Suprapubic skin (tissue), 4 donors: ENCODE measurements at regions not wholly inside any gene's neighbourhood (a gene's known extent, or its start where the extent isn't known, plus 50 kb on each side); places are given as distances from the start of the nearest gene placed in this dataset.

ENCODE experiments used
- DNase-seq, 2 donors: peaks; one replicate each; pipeline ENCODE4 v3.0.0-alpha.2; 2019; ENCODE audit warnings: low spot score in 2 of 2
- H3K27ac ChIP-seq: fragments of 200-600 bp; sonication (generic); one replicate; pipeline ENCODE4 v1.5.1; 2019
- H3K27me3 ChIP-seq: fragments of 200-600 bp; sonication (generic); one replicate; pipeline ENCODE4 v1.5.1; 2019
- H3K36me3 ChIP-seq: fragments of 200-600 bp; sonication (generic); one replicate; pipeline ENCODE4 v1.5.1; 2019
- H3K4me1 ChIP-seq: fragments of 200-600 bp; sonication (generic); one replicate; pipeline ENCODE4 v1.5.1; 2019
- H3K4me3 ChIP-seq: fragments of 200-600 bp; sonication (generic); one replicate; pipeline ENCODE4 v1.5.1; 2019; ENCODE audit warnings: mild to moderate bottlenecking
- H3K9me3 ChIP-seq: fragments of 200-600 bp; sonication (generic); one replicate; pipeline ENCODE4 v1.5.1; 2019
- EP300 ChIP-seq: sonication (generic); formaldehyde crosslinking; IDR thresholded peaks from one replicate; pipeline ENCODE4 v1.6.1; 2017; ENCODE audit warnings: antibody characterized with exemption
- POLR2A ChIP-seq, 2 donors: fragments of 450-650 bp; IDR thresholded peaks; one replicate each; pipeline ENCODE4 v1.6.1; 2017; ENCODE audit warnings: antibody characterized with exemption in 2 of 2, mild to moderate bottlenecking in 2 of 2, moderate library complexity in 2 of 2
- POLR2AphosphoS5 ChIP-seq, 3 donors: sonication (generic); formaldehyde crosslinking; IDR thresholded peaks; one replicate each; pipeline ENCODE4 v1.6.1; 2017; ENCODE audit warnings: antibody characterized with exemption in 3 of 3
- WGBS: methylation state at CpG from one replicate; pipeline ENCODE4 v1.1.5; 2018; 5-methylcytosine and 5-hydroxymethylcytosine counted together
- TF ChIP-seq, protein P1 (sequence below), 2 donors: fragments of 200-600 bp in 1 of 2; fragments of 450-650 bp in 1 of 2; sonication (generic) in 1 of 2; IDR thresholded peaks; one replicate each; pipeline ENCODE4 v1.5.1; 2016 to 2019; ENCODE audit warnings: antibody characterized with exemption in 2 of 2, mild to moderate bottlenecking in 1 of 2, moderate library complexity in 1 of 2

DNA sequence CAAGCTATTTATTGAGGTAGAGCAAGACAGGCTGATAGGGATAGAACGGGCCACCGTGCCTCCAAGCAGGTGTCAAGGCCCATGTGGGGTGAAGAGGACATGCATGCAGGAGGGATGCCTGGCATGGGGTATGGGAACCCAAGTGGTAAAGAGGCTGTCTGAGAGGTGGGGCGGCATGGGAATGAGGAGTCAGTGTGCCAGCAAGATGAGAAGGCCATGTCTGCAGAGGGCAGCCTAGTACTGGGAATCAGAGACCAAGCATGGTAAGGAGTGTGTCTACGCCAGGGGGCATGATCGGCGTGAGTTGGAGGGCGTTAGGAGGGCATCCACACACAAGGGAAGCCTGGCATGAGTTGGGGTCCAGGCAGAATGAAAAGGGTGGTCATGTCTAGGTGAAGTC lies 303.7 kb upstream of the PLD5 start:
- Histone ChIP-seq H3K4me3 (no peak overlapping the region), H3K4me1 (no peaks in the 10 kb centered on the region), H3K27ac (no peak overlapping the region), H3K9me3 (no peaks in the 10 kb centered on the region), H3K27me3 (no peaks in the 10 kb centered on the region), H3K36me3 (no peaks in the 10 kb centered on the region)
- 84% methylated on average over 7 of the region's 7 CpGs for WGBS
- TF ChIP-seq, protein P1, sequence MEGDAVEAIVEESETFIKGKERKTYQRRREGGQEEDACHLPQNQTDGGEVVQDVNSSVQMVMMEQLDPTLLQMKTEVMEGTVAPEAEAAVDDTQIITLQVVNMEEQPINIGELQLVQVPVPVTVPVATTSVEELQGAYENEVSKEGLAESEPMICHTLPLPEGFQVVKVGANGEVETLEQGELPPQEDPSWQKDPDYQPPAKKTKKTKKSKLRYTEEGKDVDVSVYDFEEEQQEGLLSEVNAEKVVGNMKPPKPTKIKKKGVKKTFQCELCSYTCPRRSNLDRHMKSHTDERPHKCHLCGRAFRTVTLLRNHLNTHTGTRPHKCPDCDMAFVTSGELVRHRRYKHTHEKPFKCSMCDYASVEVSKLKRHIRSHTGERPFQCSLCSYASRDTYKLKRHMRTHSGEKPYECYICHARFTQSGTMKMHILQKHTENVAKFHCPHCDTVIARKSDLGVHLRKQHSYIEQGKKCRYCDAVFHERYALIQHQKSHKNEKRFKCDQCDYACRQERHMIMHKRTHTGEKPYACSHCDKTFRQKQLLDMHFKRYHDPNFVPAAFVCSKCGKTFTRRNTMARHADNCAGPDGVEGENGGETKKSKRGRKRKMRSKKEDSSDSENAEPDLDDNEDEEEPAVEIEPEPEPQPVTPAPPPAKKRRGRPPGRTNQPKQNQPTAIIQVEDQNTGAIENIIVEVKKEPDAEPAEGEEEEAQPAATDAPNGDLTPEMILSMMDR (IDR thresholded peaks at IDR 0.05) = no peak
- no peak for DNase-seq

DNA sequence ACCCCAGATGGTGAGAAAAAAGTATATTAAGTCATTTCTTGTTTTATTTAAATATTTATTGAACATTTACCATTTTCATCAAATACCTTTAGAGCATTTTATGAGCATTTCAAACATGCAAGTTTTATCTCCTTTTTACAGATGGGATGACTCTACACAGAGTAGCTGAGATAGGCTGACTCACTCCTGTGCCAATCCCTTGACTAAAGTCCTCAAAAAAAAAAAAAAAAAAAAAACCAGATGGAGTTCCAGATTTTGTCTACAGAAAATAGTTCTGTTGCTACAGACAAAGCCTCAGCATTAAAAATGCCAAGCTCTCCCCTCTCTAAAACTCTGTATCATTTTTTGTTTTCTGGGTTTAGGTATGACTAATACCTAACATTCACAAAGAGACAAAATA lies 303.0 kb upstream of the PLD5 start:
- no peak overlapping the region for H3K4me3 ChIP-seq
- no peak overlapping the region for H3K27ac ChIP-seq
- no peaks in the 10 kb centered on the region for H3K36me3 ChIP-seq
- TF ChIP-seq POLR2AphosphoS5 (IDR thresholded peaks at IDR 0.05) = no peak
- H3K9me3 ChIP-seq = no peaks in the 10 kb centered on the region
- H3K4me1 ChIP-seq = no peaks in the 10 kb centered on the region
- no peak for DNase-seq
- no peaks in the 10 kb centered on the region for H3K27me3 ChIP-seq

DNA sequence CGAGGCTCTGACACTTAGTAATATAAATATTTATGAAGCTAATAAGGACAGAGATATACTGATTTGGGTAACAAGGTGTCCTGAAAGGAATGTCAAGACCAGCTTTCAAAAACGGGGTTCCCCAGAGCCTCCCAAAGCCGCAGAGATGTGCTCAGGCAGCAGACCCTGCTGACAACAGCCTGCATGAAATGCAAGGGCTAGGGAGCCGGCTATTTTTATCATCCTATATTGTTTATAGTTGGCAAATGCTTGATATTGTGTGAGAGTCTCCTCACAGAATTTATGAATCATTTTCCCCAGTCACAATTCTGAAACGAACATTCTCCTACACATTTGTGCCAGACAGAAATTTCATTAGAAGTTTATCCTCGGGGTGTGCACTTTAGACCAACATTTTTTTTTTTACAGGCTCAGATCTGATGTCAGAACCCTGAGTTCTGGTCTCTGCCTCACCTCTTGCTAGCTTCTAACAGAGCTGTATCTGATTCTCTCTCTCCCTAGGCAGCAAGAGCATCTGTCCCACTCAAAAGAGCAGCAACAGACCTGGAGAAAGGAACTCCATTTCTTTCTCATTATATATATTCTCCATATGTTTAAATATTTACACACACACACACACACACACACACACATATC lies 302.3 kb upstream of the PLD5 start:
- WGBS = 26% methylated on average over 6 of the region's 6 CpGs
- Histone ChIP-seq H3K9me3 (no peaks in the 10 kb centered on the region), H3K27ac (no peak overlapping the region), H3K36me3 (no peaks in the 10 kb centered on the region), H3K4me1 (no peaks in the 10 kb centered on the region), H3K27me3 (no peaks in the 10 kb centered on the region), H3K4me3 (no peak overlapping the region)
- no peak for DNase-seq
- TF ChIP-seq, protein P1 (IDR thresholded peaks at IDR 0.05) = no peak
- no peak for TF ChIP-seq POLR2AphosphoS5 (IDR thresholded peaks at IDR 0.05)
- TF ChIP-seq POLR2A (IDR thresholded peaks at IDR 0.05) = no peak
- no peak for TF ChIP-seq EP300

DNA sequence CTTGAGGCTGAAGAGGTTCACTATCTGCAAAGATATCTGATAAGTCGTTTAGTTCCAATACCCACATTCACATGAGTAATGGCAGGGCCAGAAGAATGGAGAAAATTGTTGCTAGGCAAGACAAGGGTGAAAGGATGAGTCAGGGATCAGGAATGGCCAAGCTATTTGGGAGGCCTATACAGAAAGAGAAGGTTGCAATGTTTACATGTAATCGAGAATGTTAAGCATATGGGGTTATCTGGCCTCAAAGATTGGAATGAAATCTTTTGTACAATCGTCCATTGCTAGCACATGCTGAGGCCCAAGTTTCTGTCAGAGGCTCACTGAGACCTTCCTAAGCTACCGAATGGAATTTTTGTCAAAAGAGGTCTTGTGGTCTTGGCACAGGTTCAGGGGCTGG lies 299.9 kb upstream of the PLD5 start:
- Histone ChIP-seq H3K27ac (no peak overlapping the region), H3K4me3 (no peak overlapping the region), H3K36me3 (no peaks in the 10 kb centered on the region), H3K9me3 (no peaks in the 10 kb centered on the region), H3K27me3 (no peaks in the 10 kb centered on the region), H3K4me1 (no peaks in the 10 kb centered on the region)
- no peak for DNase-seq
- no peak for TF ChIP-seq POLR2AphosphoS5 (IDR thresholded peaks at IDR 0.05)
- TF ChIP-seq, protein P1 (IDR thresholded peaks at IDR 0.05) = no peak
- no peak for TF ChIP-seq EP300
- 79% methylated on average over 4 of the region's 4 CpGs for WGBS

DNA sequence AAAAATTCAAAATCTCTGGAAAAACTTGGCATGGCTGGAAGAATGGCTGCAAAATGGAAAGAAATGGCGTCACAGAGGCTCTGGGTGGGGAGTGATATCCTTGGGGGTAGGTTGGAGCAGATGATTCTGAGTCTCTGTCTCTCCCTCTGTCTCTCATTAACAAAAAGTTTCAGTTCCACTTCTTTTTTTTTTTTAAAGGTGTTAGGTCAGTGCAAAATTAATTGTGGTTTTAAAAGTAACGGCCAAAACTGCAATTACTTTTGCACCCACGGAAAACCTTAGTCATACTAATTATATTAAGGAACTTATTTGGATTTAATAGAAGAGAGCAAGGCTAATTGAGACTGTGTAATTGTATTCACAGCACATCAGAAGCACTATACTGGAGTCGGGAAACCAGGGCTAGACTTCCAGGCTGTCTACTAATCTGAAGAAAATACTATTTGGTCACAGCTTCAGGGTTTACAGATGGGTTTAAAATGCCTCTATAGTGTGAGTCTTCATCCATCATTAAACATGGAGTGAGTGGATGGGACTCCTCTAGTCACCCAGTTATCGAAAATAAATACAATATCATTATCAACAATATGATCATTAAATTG lies 289.1 kb upstream of the PLD5 start:
- Histone ChIP-seq H3K27ac (no peak overlapping the region), H3K36me3 (no peaks in the 10 kb centered on the region), H3K9me3 (no peaks in the 10 kb centered on the region), H3K4me3 (no peak overlapping the region), H3K27me3 (no peaks in the 10 kb centered on the region), H3K4me1 (no peaks in the 10 kb centered on the region)
- TF ChIP-seq, protein P1 (IDR thresholded peaks at IDR 0.05) = no peak
- no peak for DNase-seq
- 87% methylated on average over 5 of the region's 5 CpGs for WGBS
